PC-9 (cell line): ENCODE measurements at regions not wholly inside any gene's neighbourhood (a gene's known extent, or its start where the extent isn't known, plus 50 kb on each side); places are given as distances from the start of the nearest gene placed in this dataset.

Experiments used
- BruUV-seq: library from RNA; stranded (reverse); fragments of 400-500 nt; replicated peaks from 2 replicates; lab custom pipeline; 2021; lab: Mats Ljungman, UMichigan
- CTCF ChIA-PET: fragments of 300-600 bp; sonication (Branson Sonifier 250); formaldehyde crosslinking; loops from one replicate; lab custom pipeline; 2022; ENCODE audit warnings: antibody characterized with exemption; lab: Charles Lee
- POLR2A ChIA-PET: fragments of 300-600 bp; sonication (Branson Sonifier 250); formaldehyde crosslinking; loops from one replicate; lab custom pipeline; 2022; ENCODE audit warnings: antibody characterized with exemption; ENCODE audit not compliant: unreplicated experiment; lab: Charles Lee
- DNase-seq, 2 experiments: peaks; one replicate each; pipeline versions ENCODE4 v3.0.0 to v3.0.0-alpha.2; 2015 to 2022; ENCODE audit warnings: mixed read lengths in 1 of 2
- H2AFZ ChIP-seq: fragments of 200-600 bp; sonication (generic); 2 replicates; pipeline ENCODE4 v1.8.1; 2017; ENCODE audit warnings: antibody characterized with exemption
- H3F3A ChIP-seq: fragments of 200-600 bp; sonication (generic); 2 replicates; pipeline ENCODE4 v1.8.1; 2017; ENCODE audit warnings: antibody characterized with exemption, mild to moderate bottlenecking, low read depth; ENCODE audit not compliant: insufficient read depth
- H3K27ac ChIP-seq: fragments of 200-600 bp; sonication (generic); 2 replicates; pipeline ENCODE4 v1.6.1; 2016; ENCODE audit warnings: mixed run types
- H3K27me3 ChIP-seq: fragments of 200-600 bp; sonication (generic); 2 replicates; pipeline ENCODE4 v1.6.1; 2016; ENCODE audit warnings: low read depth, mixed run types; ENCODE audit not compliant: insufficient read depth
- H3K36me3 ChIP-seq: fragments of 200-600 bp; sonication (generic); 2 replicates; pipeline ENCODE4 v1.6.1; 2016; ENCODE audit warnings: low read depth, mixed run types
- H3K4me1 ChIP-seq: fragments of 200-600 bp; sonication (generic); replicated peaks from 2 replicates; pipeline ENCODE4 v1.6.1; 2016; ENCODE audit warnings: mixed run types; ENCODE audit not compliant: insufficient read depth
- H3K4me2 ChIP-seq: fragments of 200-600 bp; sonication (generic); 2 replicates; pipeline ENCODE4 v1.6.1; 2017; ENCODE audit warnings: mixed run types
- H3K4me3 ChIP-seq: fragments of 200-600 bp; sonication (generic); 2 replicates; pipeline ENCODE4 v1.6.1; 2016; ENCODE audit warnings: mixed run types
- H3K79me2 ChIP-seq: fragments of 200-600 bp; sonication (generic); 2 replicates; pipeline ENCODE4 v1.6.1; 2017; ENCODE audit warnings: low read depth, mixed run types
- H3K9me2 ChIP-seq: fragments of 200-600 bp; sonication (generic); 2 replicates; pipeline ENCODE4 v1.8.1; 2017; ENCODE audit warnings: mild to moderate bottlenecking; ENCODE audit not compliant: insufficient read depth
- H3K9me3 ChIP-seq: fragments of 200-600 bp; sonication (generic); 2 replicates; pipeline ENCODE4 v1.8.1; 2016; ENCODE audit warnings: low read depth; ENCODE audit not compliant: insufficient read depth
- H4K20me1 ChIP-seq: fragments of 200-600 bp; sonication (generic); 2 replicates; pipeline ENCODE4 v1.8.1; 2017; ENCODE audit not compliant: insufficient read depth
- EZH2 ChIP-seq: fragments of 200-600 bp; sonication (generic); IDR thresholded peaks from 2 replicates; pipeline ENCODE4 v1.8.0; 2017; ENCODE audit warnings: antibody characterized with exemption, low read depth
- intact Hi-C: fragments of 100-400 bp; cut with micrococcal nuclease; formaldehyde crosslinking; loops from one replicate; pipeline ENCODE4 v1.10.0; 2022; ENCODE audit not compliant: unreplicated experiment
- TF ChIP-seq, protein P1 (sequence below): fragments of 200-600 bp; sonication (generic); conservative IDR thresholded peaks from 2 replicates; pipeline ENCODE4 v1.6.1; 2017; ENCODE audit warnings: mixed run types, antibody characterized with exemption, mild to moderate bottlenecking, moderate library complexity

DNA sequence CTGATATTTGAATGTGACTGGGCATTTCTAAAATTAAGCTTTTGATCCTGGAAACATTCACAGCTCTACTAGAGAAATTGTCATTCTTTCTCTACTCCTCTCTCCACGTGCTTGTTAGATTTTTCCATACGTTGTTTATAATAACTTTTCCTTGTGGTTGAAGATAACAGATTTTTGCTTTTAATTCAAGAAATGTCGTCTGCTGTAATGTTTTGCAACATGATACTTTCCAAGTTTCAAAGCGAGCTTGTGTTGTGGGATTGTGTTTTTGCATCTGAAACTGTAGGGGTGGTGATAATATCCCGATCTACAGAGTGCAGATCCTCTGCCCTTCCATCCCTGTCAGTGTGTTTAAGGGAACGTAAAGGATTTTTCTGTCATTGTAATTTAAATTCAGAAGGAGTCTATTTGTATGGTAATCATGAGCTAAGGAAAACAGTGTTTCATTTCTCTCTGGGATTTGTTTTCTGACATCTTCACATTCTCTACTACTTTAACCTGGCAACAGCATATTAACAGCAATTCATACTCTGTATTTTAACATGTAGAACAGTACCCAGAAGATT is 321.4 kb downstream of the FAT3 start:
- no peaks in the 10 kb centered on the region for H4K20me1 ChIP-seq
- BruUV-seq = no TSS peak
- H3K27me3 ChIP-seq = no peaks in the 10 kb centered on the region
- ChIA-PET POLR2A (no interaction called here), CTCF (no interaction called here)
- no peak overlapping the region for H2AFZ ChIP-seq
- H3K27ac ChIP-seq = no peak overlapping the region
- no peak overlapping the region for H3K4me2 ChIP-seq
- H3K4me3 ChIP-seq = no peak overlapping the region
- H3K9me2 ChIP-seq = 0 out of 2 replicates have a peak, but pooled peaks cover 5% of the 10 kb centered on the region
- H3K36me3 ChIP-seq = no peaks in the 10 kb centered on the region
- H3K9me3 ChIP-seq = no peaks in the 10 kb centered on the region
- intact Hi-C loops = loop anchor here (10.0 kb wide), 1 partner anchor 621 kb away; no protein-coding TSS in a partner anchor
- H3F3A ChIP-seq = no peaks in the 10 kb centered on the region
- no peaks in the 10 kb centered on the region for H3K79me2 ChIP-seq
- no peak for DNase-seq
- TF ChIP-seq, protein P1, sequence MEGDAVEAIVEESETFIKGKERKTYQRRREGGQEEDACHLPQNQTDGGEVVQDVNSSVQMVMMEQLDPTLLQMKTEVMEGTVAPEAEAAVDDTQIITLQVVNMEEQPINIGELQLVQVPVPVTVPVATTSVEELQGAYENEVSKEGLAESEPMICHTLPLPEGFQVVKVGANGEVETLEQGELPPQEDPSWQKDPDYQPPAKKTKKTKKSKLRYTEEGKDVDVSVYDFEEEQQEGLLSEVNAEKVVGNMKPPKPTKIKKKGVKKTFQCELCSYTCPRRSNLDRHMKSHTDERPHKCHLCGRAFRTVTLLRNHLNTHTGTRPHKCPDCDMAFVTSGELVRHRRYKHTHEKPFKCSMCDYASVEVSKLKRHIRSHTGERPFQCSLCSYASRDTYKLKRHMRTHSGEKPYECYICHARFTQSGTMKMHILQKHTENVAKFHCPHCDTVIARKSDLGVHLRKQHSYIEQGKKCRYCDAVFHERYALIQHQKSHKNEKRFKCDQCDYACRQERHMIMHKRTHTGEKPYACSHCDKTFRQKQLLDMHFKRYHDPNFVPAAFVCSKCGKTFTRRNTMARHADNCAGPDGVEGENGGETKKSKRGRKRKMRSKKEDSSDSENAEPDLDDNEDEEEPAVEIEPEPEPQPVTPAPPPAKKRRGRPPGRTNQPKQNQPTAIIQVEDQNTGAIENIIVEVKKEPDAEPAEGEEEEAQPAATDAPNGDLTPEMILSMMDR = no peak
- TF ChIP-seq EZH2 = no peak
- H3K4me1 ChIP-seq = no peaks in the 10 kb centered on the region

DNA sequence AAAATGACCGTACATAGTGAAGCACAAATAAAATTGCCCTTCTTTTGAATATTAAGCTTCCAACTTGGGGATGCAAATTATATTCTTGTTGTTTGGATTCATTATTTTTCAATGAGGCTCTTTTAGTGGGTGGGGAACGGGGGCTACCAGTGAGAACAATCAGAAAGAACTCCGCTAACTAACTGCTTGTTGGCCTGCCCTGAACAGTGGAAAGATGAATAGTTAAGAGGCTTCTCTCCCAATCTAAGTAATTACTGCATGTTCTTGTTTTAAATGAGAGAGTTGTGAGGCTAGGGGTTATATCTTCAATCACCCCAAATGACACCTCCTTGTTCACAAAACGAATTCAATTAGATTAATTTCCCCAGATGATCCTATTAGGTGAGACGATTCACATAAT is 322.0 kb downstream of the FAT3 start:
- Histone ChIP-seq H4K20me1 (no peaks in the 10 kb centered on the region), H3K27me3 (no peaks in the 10 kb centered on the region), H3K9me2 (0 out of 2 replicates have a peak, but pooled peaks cover 5% of the 10 kb centered on the region), H3K27ac (no peak overlapping the region), H3K4me3 (no peak overlapping the region), H3F3A (no peaks in the 10 kb centered on the region), H3K36me3 (no peaks in the 10 kb centered on the region), H3K79me2 (no peaks in the 10 kb centered on the region), H3K4me2 (no peak overlapping the region), H3K4me1 (no peaks in the 10 kb centered on the region), H2AFZ (no peak overlapping the region), H3K9me3 (no peaks in the 10 kb centered on the region)
- no TSS peak for BruUV-seq
- intact Hi-C loops = loop anchor here (10.0 kb wide), 1 partner anchor 622 kb away; no protein-coding TSS in a partner anchor
- ChIA-PET POLR2A (interaction anchor here (0.6 kb wide), 1 partner anchor 42 kb away, joined by 4 read pairs; no protein-coding TSS in a partner anchor), CTCF (no interaction called here)
- TF ChIP-seq, protein P1 = no peak
- TF ChIP-seq EZH2 = no peak
- DNase-seq = no peak

- Histone ChIP-seq H3K9me3 (no peaks in the 10 kb centered on the region), H3K4me3 (no peak overlapping the region), H3K36me3 (no peaks in the 10 kb centered on the region), H2AFZ (no peak overlapping the region), H3F3A (no peaks in the 10 kb centered on the region), H3K79me2 (no peaks in the 10 kb centered on the region), H3K4me1 (no peaks in the 10 kb centered on the region), H4K20me1 (no peaks in the 10 kb centered on the region), H3K4me2 (no peak overlapping the region), H3K27ac (no peak overlapping the region), H3K27me3 (no peaks in the 10 kb centered on the region), H3K9me2 (0 out of 2 replicates have a peak, but pooled peaks cover 5% of the 10 kb centered on the region)
- ChIA-PET CTCF (no interaction called here), POLR2A (no interaction called here)
- BruUV-seq = no TSS peak
- TF ChIP-seq, protein P1 = no peak
- TF ChIP-seq EZH2 = no peak
- intact Hi-C loops = loop anchor here (5.0 kb wide), 1 partner anchor 323 kb away; no protein-coding TSS in a partner anchor
- DNase-seq = no peak
These were observed 325.8 kb downstream of the FAT3 start for GRCh38 chr11:92550411-92550810.
